Activated CD8-positive, alpha-beta T cell treated with anti-CD3 and anti-CD28 coated beads, Interleukin-2, amount 10 ng/mL, durations not matched to agents 7 days and 5 days (primary cell): ENCODE measurements at regions not wholly inside any gene's neighbourhood (a gene's known extent, or its start where the extent isn't known, plus 50 kb on each side); places are given as distances from the start of the nearest gene placed in this dataset.

ENCODE experiments used
- ATAC-seq: fragments of 150-1000 bp; cut with Tn5 transposase; one replicate; pipeline ENCODE4 v1.10.0; 2021; ENCODE audit warnings: moderate library complexity
- CTCF ChIA-PET: fragments of 350-600 bp; sonication (Branson Sonifier 250); formaldehyde crosslinking; loops from one replicate; lab custom pipeline; 2021; ENCODE audit warnings: antibody characterized with exemption; lab: Charles Lee
- POLR2A ChIA-PET: fragments of 350-600 bp; sonication (Branson Sonifier 250); formaldehyde crosslinking; loops from one replicate; lab custom pipeline; 2021; ENCODE audit warnings: antibody characterized with exemption; lab: Charles Lee
- DNase-seq: peaks from one replicate; pipeline ENCODE4 v3.0.0-alpha.2; 2020
- H3K27ac Mint-ChIP-seq: one replicate; pipeline ENCODE4 v1.8.0; 2021; ENCODE audit warnings: mild to moderate bottlenecking, mixed read lengths
- H3K27me3 Mint-ChIP-seq: one replicate; pipeline ENCODE4 v1.8.0; 2021; ENCODE audit warnings: low read depth, mixed read lengths
- H3K36me3 Mint-ChIP-seq: one replicate; pipeline ENCODE4 v1.8.0; 2021; ENCODE audit warnings: low read depth, mixed read lengths
- H3K4me1 Mint-ChIP-seq: one replicate; pipeline ENCODE4 v1.8.0; 2021; ENCODE audit warnings: low read depth, mixed read lengths
- H3K4me3 Mint-ChIP-seq: one replicate; pipeline ENCODE4 v1.8.0; 2021; ENCODE audit warnings: mild to moderate bottlenecking, mixed read lengths
- H3K9me3 Mint-ChIP-seq: one replicate; pipeline ENCODE4 v1.8.0; 2022; ENCODE audit warnings: mixed read lengths; ENCODE audit not compliant: insufficient read depth

- no peaks in the 10 kb centered on the region for H3K27me3 Mint-ChIP-seq
- H3K4me1 Mint-ChIP-seq: peaks cover 8% of the 10 kb centered on the region
- H3K36me3 Mint-ChIP-seq: no peaks in the 10 kb centered on the region
- H3K27ac Mint-ChIP-seq: no peak overlapping the region
- ChIA-PET CTCF (interaction anchor here (1.3 to 1.9 kb wide), 2 partner anchors 19 to 30 kb away, joined by 5 read pairs; no protein-coding TSS in a partner anchor), POLR2A (no interaction called here)
- ATAC-seq (no peak), DNase-seq (no peak)
- peaks cover 9% of the 10 kb centered on the region for H3K9me3 Mint-ChIP-seq
- no peak overlapping the region for H3K4me3 Mint-ChIP-seq
Observed at GRCh38 chr21:14716761-14717396, 170.8 kb upstream of the SAMSN1 start.

DNA sequence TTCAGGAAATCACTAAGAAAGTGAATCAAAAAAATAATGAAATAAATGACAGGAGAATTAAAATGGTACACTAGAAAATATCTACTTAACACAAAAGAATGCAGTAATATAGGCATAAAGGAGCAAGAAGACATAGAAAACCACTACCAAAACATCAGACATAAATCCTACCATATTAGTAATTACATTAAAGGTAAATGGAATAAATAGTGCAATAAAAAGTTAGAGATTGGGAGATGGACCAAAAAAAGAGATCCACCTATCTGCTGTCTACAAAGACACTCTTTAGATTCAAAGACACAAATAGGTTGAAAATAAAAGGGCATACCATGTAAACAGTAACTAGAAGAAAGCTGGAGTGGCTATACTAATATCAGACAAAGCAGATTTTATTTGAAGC lies 167.0 kb upstream of the SAMSN1 start:
- no peak for ATAC-seq
- Mint-ChIP-seq H3K27ac (no peak overlapping the region), H3K27me3 (no peaks in the 10 kb centered on the region), H3K36me3 (peaks cover 4% of the 10 kb centered on the region), H3K4me3 (no peak overlapping the region), H3K4me1 (peaks cover 10% of the 10 kb centered on the region), H3K9me3 (peaks cover 12% of the 10 kb centered on the region)
- CTCF ChIA-PET: no interaction called here
- POLR2A ChIA-PET: no interaction called here
- DNase-seq: no peak

- peaks cover 10% of the 10 kb centered on the region for H3K4me1 Mint-ChIP-seq
- H3K9me3 Mint-ChIP-seq: peaks cover 16% of the 10 kb centered on the region
- peaks cover 7% of the 10 kb centered on the region for H3K36me3 Mint-ChIP-seq
- no peaks in the 10 kb centered on the region for H3K27me3 Mint-ChIP-seq
- ChIA-PET CTCF (interaction anchor here (1.4 kb wide), 1 partner anchor 25 kb away, joined by 3 read pairs; no protein-coding TSS in a partner anchor), POLR2A (no interaction called here)
- no peak for DNase-seq
- no peak for ATAC-seq
- no peak overlapping the region for H3K4me3 Mint-ChIP-seq
- no peak overlapping the region for H3K27ac Mint-ChIP-seq
Observed at GRCh38 chr21:14712121-14712715, 166.1 kb upstream of the SAMSN1 start.

DNA sequence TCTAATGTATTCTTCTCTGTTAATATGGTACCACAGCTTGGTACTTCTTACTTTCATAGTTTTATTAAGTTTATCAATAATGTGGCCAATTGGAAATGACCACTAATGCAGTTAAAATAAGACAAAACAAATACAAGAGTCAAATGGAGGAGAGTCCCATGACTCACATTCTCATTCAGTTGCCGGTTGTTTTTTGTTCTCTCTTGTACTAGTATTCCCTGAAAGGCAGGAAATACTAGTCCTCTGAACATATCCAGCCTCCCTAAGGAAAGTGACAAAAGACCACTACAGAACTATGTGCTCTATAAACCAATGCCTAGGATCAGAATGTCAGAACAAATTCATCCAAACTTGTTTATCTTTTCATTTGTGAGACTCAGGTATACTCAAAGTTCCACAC lies 165.2 kb upstream of the SAMSN1 start:
- Mint-ChIP-seq H3K27me3 (no peaks in the 10 kb centered on the region), H3K4me1 (peaks cover 13% of the 10 kb centered on the region), H3K4me3 (no peak overlapping the region), H3K36me3 (peaks cover 7% of the 10 kb centered on the region), H3K27ac (no peak overlapping the region), H3K9me3 (peaks cover 16% of the 10 kb centered on the region)
- ATAC-seq (no peak), DNase-seq (no peak)
- ChIA-PET CTCF (interaction anchor here (1.4 kb wide), 1 partner anchor 24 kb away, joined by 3 read pairs; no protein-coding TSS in a partner anchor), POLR2A (no interaction called here)

- Mint-ChIP-seq H3K27ac (no peak overlapping the region), H3K36me3 (peaks cover 7% of the 10 kb centered on the region), H3K4me3 (no peak overlapping the region), H3K9me3 (peaks cover 11% of the 10 kb centered on the region), H3K4me1 (peaks cover 16% of the 10 kb centered on the region), H3K27me3 (no peaks in the 10 kb centered on the region)
- POLR2A ChIA-PET: no interaction called here
- DNase-seq (no peak), ATAC-seq (no peak)
- CTCF ChIA-PET: no interaction called here
Observed at GRCh38 chr21:14707511-14708020, 161.5 kb upstream of the SAMSN1 start.

DNA sequence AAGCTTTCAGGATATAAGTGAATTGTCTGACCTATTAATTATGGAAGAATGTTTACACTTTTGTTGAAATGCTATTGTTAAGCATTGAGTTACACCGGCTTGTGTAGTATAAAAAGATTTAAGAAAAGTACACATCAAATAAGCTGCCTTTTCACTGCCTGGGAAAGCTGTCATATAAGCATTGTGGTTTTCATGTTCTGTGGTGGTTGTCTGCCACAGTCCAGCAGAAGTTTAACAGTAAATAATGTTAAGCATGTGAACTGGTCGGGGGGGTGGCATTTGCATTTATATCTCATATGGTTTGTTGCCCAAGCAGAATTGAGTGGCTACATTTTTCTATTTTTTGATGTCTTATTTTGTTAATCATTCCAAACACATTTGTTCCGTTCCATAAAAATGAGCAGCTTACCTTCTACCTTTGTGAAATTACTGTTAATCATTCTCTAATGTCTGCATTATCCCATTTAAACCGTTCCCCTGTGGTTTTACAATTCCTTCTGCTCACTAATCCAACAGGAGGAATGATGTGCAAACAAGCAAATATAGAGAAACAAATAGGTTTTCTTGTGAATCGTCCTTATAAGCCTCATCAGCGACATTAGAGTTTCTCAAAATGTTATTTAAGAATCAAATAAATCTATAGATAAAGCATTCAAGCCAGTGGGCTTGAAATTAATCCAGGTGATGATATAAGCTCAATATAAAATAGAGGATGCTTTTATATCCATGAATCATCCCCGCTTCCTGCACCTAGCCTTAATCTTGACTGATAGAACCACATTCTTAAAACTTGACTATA lies 160.8 kb upstream of the SAMSN1 start:
- H3K27me3 Mint-ChIP-seq: no peaks in the 10 kb centered on the region
- ChIA-PET POLR2A (no interaction called here), CTCF (interaction anchor here (0.7 to 1.5 kb wide), 2 partner anchors 8 to 20 kb away, joined by 3 to 5 read pairs; no protein-coding TSS in a partner anchor)
- no peak for ATAC-seq
- H3K4me3 Mint-ChIP-seq: no peak overlapping the region
- peaks cover 7% of the 10 kb centered on the region for H3K9me3 Mint-ChIP-seq
- no peak overlapping the region for H3K27ac Mint-ChIP-seq
- H3K4me1 Mint-ChIP-seq: peaks cover 12% of the 10 kb centered on the region
- no peak for DNase-seq
- peaks cover 7% of the 10 kb centered on the region for H3K36me3 Mint-ChIP-seq

GRCh38 chr21:14699433-14700407 lies 153.6 kb upstream of the SAMSN1 start:
- Mint-ChIP-seq H3K4me3 (no peak overlapping the region), H3K27me3 (no peaks in the 10 kb centered on the region), H3K27ac (no peak overlapping the region), H3K4me1 (no peaks in the 10 kb centered on the region), H3K9me3 (no peaks in the 10 kb centered on the region), H3K36me3 (peaks cover 2% of the 10 kb centered on the region)
- ATAC-seq: no peak
- ChIA-PET POLR2A (no interaction called here), CTCF (interaction anchor here (2.0 kb wide), 1 partner anchor 38 kb away, joined by 4 read pairs; no protein-coding TSS in a partner anchor)
- no peak for DNase-seq

GRCh38 chr21:14697769-14698168 lies 151.7 kb upstream of the SAMSN1 start:
- ChIA-PET POLR2A (interaction anchor here (0.6 kb wide), 1 partner anchor 11 kb away, joined by 3 read pairs; no protein-coding TSS in a partner anchor), CTCF (interaction anchor here (1.1 to 2.0 kb wide), 3 partner anchors 9 to 40 kb away, joined by 3 to 5 read pairs (median 4); no protein-coding TSS in a partner anchor)
- no peak overlapping the region for H3K4me3 Mint-ChIP-seq
- ATAC-seq: no peak
- no peaks in the 10 kb centered on the region for H3K4me1 Mint-ChIP-seq
- H3K36me3 Mint-ChIP-seq: peaks cover 2% of the 10 kb centered on the region
- peaks cover 4% of the 10 kb centered on the region for H3K9me3 Mint-ChIP-seq
- no peak overlapping the region for H3K27ac Mint-ChIP-seq
- no peaks in the 10 kb centered on the region for H3K27me3 Mint-ChIP-seq
- DNase-seq: no peak

GRCh38 chr21:14694817-14695216 lies 148.7 kb upstream of the SAMSN1 start:
- H3K9me3 Mint-ChIP-seq: peaks cover 6% of the 10 kb centered on the region
- POLR2A ChIA-PET: interaction anchor here (0.7 kb wide), 1 partner anchor 45 kb away, joined by 3 read pairs; no protein-coding TSS in a partner anchor

GRCh38 chr21:14693997-14694396 lies 147.9 kb upstream of the SAMSN1 start:
- no peak for ATAC-seq
- H3K4me1 Mint-ChIP-seq: peaks cover 6% of the 10 kb centered on the region
- H3K9me3 Mint-ChIP-seq: peaks cover 14% of the 10 kb centered on the region
- no peak overlapping the region for H3K4me3 Mint-ChIP-seq
- ChIA-PET CTCF (no interaction called here), POLR2A (interaction anchor here (0.7 kb wide), 1 partner anchor 44 kb away, joined by 3 read pairs; no protein-coding TSS in a partner anchor)
- H3K27me3 Mint-ChIP-seq: no peaks in the 10 kb centered on the region
- no peak overlapping the region for H3K27ac Mint-ChIP-seq
- no peak for DNase-seq
- H3K36me3 Mint-ChIP-seq: peaks cover 8% of the 10 kb centered on the region

More at GRCh38 chr21:14694817-14695216, 148.7 kb upstream of the SAMSN1 start:
- H3K27me3 Mint-ChIP-seq: no peaks in the 10 kb centered on the region
- DNase-seq (no peak), ATAC-seq (no peak)
- H3K27ac Mint-ChIP-seq: no peak overlapping the region
- peaks cover 5% of the 10 kb centered on the region for H3K36me3 Mint-ChIP-seq
- H3K4me3 Mint-ChIP-seq: no peak overlapping the region
- peaks cover 6% of the 10 kb centered on the region for H3K4me1 Mint-ChIP-seq
- CTCF ChIA-PET: no interaction called here

- H3K9me3 Mint-ChIP-seq: peaks cover 14% of the 10 kb centered on the region
- ATAC-seq (no peak), DNase-seq (no peak)
- CTCF ChIA-PET: no interaction called here
- POLR2A ChIA-PET: no interaction called here
- no peaks in the 10 kb centered on the region for H3K27me3 Mint-ChIP-seq
- H3K36me3 Mint-ChIP-seq: peaks cover 12% of the 10 kb centered on the region
- H3K4me1 Mint-ChIP-seq: peaks cover 16% of the 10 kb centered on the region
- no peak overlapping the region for H3K4me3 Mint-ChIP-seq
- no peak overlapping the region for H3K27ac Mint-ChIP-seq
Observed at GRCh38 chr21:14691914-14692313, 145.8 kb upstream of the SAMSN1 start.
